K562 (cell line): ENCODE measurements at regions not wholly inside any gene's neighbourhood (a gene's known extent, or its start where the extent isn't known, plus 50 kb on each side); places are given as distances from the start of the nearest gene placed in this dataset.

Experiments used
- ATAC-seq: fragments of 200-7000 bp; cut with Tn5 transposase; 3 replicates; pipeline ENCODE4 v1.9.1; 2020; ENCODE audit warnings: moderate library complexity
- BruUV-seq: library from RNA; stranded (reverse); fragments of 400-500 nt; replicated peaks from 2 replicates; lab custom pipeline; 2021; lab: Mats Ljungman, UMichigan
- CTCF ChIA-PET: fragments of 300-600 bp; formaldehyde crosslinking; extraction: SDS; loops from one replicate; lab custom pipeline; 2021; ENCODE audit warnings: low intra/inter-chr PET ratio; lab: Yijun Ruan, JAX
- POLR2A ChIA-PET: fragments of 300-600, 350-650 bp; sonication (Branson Sonifier 250); formaldehyde crosslinking; extraction: SDS; loops from one replicate; lab custom pipeline; 2021; ENCODE audit warnings: antibody characterized with exemption, inconsistent platforms; lab: Yijun Ruan, JAX
- DNase-seq, 4 experiments: peaks; one replicate each; pipeline versions ENCODE4 v3.0.0 to v3.0.0-alpha.2; 2011 to 2018; ENCODE audit warnings: low spot score in 3 of 4, mixed read lengths in 3 of 4; ENCODE audit errors: extremely low read depth in 1 of 4
- FAIRE-seq: peaks from 2 replicates; lab custom pipeline; 2011; peaks lifted over from hg19 to GRCh38; lab: Jason Lieb, UNC
- H2AFZ ChIP-seq: 2 replicates; pipeline ENCODE4 v1.6.0; 2011; ENCODE audit warnings: low read depth, low read length, control low read depth, inconsistent platforms
- H3K27ac ChIP-seq: fragments of 200-600 bp; 3 replicates; pipeline ENCODE4 v1.8.0; 2011; ENCODE audit warnings: low read depth, mild to moderate bottlenecking, control low read depth, inconsistent platforms, low read length, moderate library complexity, mixed read lengths; ENCODE audit errors: extremely low read depth
- H3K27me3 ChIP-seq, 2 experiments: fragments of 300-600 bp in 1 of 2; 2 replicates in 1 of 2; 3 replicates in 1 of 2; pipeline versions ENCODE4 v1.6.0 to v1.8.0; 2011; ENCODE audit warnings: inconsistent platforms in 2 of 2, low read length in 2 of 2, mild to moderate bottlenecking in 1 of 2, mixed read lengths in 1 of 2, moderate library complexity in 1 of 2; ENCODE audit not compliant: control insufficient read depth in 2 of 2, insufficient read depth in 2 of 2
- H3K36me3 ChIP-seq: fragments of 300-600 bp; 3 replicates; pipeline ENCODE4 v1.8.0; 2011; ENCODE audit warnings: mild to moderate bottlenecking, low read length, inconsistent platforms; ENCODE audit not compliant: control insufficient read depth, insufficient read depth
- H3K4me1 ChIP-seq, 2 experiments: fragments of 200-600 bp in 1 of 2; replicated peaks in 1 of 2; 2 replicates in 1 of 2; 3 replicates in 1 of 2; pipeline versions ENCODE4 v1.5.1 to v1.8.0; 2011; ENCODE audit warnings: inconsistent platforms in 2 of 2, low read length in 2 of 2, mild to moderate bottlenecking in 1 of 2, mixed read lengths in 1 of 2, moderate library complexity in 1 of 2; ENCODE audit not compliant: control insufficient read depth in 2 of 2, insufficient read depth in 2 of 2
- H3K4me2 ChIP-seq: 2 replicates; pipeline ENCODE4 v1.6.1; 2011; ENCODE audit warnings: low read length, control low read depth, inconsistent platforms, mixed read lengths; ENCODE audit not compliant: insufficient read depth
- H3K4me3 ChIP-seq: fragments of 200-600 bp; sonication (generic), shearing (Covaris generic); 2 replicates; pipeline ENCODE4 v1.5.1; 2016; ENCODE audit warnings: control low read depth, inconsistent platforms
- H3K79me2 ChIP-seq: fragments of 200-600 bp; 3 replicates; pipeline ENCODE4 v1.8.0; 2011; ENCODE audit warnings: low read length, inconsistent platforms; ENCODE audit not compliant: control insufficient read depth, insufficient read depth
- H3K9ac ChIP-seq, 2 experiments: 2 replicates each; pipeline versions ENCODE4 v1.6.0 to v1.6.1; 2011; ENCODE audit warnings: low read depth in 2 of 2, low read length in 2 of 2, control low read depth in 1 of 2, inconsistent platforms in 1 of 2, mild to moderate bottlenecking in 1 of 2, mixed read lengths in 1 of 2; ENCODE audit not compliant: insufficient read depth in 1 of 2
- H3K9me1 ChIP-seq: one replicate; pipeline ENCODE4 v1.6.0; 2011; ENCODE audit warnings: inconsistent platforms, mild to moderate bottlenecking, low read length, moderate library complexity; ENCODE audit not compliant: control insufficient read depth, insufficient read depth
- H3K9me3 ChIP-seq: replicated peaks from 2 replicates; pipeline ENCODE4 v1.5.1; 2011; ENCODE audit warnings: low read depth, low read length, inconsistent platforms; ENCODE audit not compliant: control insufficient read depth, insufficient read depth
- H4K20me1 ChIP-seq: replicated peaks from 2 replicates; pipeline ENCODE4 v1.6.1; 2011; ENCODE audit warnings: low read length, inconsistent platforms, mixed read lengths; ENCODE audit not compliant: control insufficient read depth, insufficient read depth
- SMARCA5 ChIP-seq: fragments of 450-650 bp; IDR thresholded peaks from 2 replicates; pipeline ENCODE4 v1.6.1; 2016
- SRSF1 ChIP-seq: fragments of 200-400 bp; formaldehyde crosslinking; IDR thresholded peaks from 2 replicates; pipeline ENCODE4 v1.6.1; 2017; ENCODE audit warnings: mild to moderate bottlenecking, low read depth, low read length, moderate library complexity
- XRCC4 ChIP-seq: IDR thresholded peaks from one replicate; pipeline ENCODE4 v1.6.1; 2011; ENCODE audit not compliant: insufficient read depth, insufficient read length; ENCODE audit errors: extremely low read depth
- ZNF280A ChIP-seq: fragments of 450-650 bp; IDR thresholded peaks from 2 replicates; pipeline ENCODE4 v1.6.1; 2018; ENCODE audit warnings: mild to moderate bottlenecking, low read depth; ENCODE audit not compliant: partially characterized antibody
- ZNF444 ChIP-seq: fragments of 250-450 bp; sonication (Bioruptor Pico); IDR thresholded peaks from 2 replicates; pipeline ENCODE4 v1.4.0; 2020; ENCODE audit warnings: mild to moderate bottlenecking, moderate library complexity
- ZNF449 ChIP-seq: fragments of 250-450 bp; sonication (Bioruptor Pico); IDR thresholded peaks from 2 replicates; pipeline ENCODE4 v1.8.0; 2022; ENCODE audit warnings: moderate library complexity, mild to moderate bottlenecking, inconsistent platforms
- WGBS: fragments of 100-300 bp; shearing (Covaris generic); methylation state at CpG from one replicate; pipeline ENCODE4 v1.1.6; 2016; ENCODE audit warnings: low coverage, mixed read lengths; ENCODE audit not compliant: insufficient coverage; ENCODE audit errors: missing lambda C conversion rate; 5-methylcytosine and 5-hydroxymethylcytosine counted together
- in situ Hi-C: fragments of 300-500 bp; cut with MboI; formaldehyde crosslinking; loops from 4 replicates; pipeline ENCODE4 v1.15.0; 2018; ENCODE audit warnings: inconsistent platforms, mixed read lengths
- intact Hi-C: fragments of 100-400 bp; cut with micrococcal nuclease; formaldehyde crosslinking; loops from 2 replicates; pipeline ENCODE4 v1.14.2; 2022

- ChIA-PET POLR2A (no interaction called here), CTCF (no interaction called here)
- Histone ChIP-seq H4K20me1 (no peaks in the 10 kb centered on the region), H3K36me3 (no peaks in the 10 kb centered on the region), H3K9me3 (no peaks in the 10 kb centered on the region), H3K4me2 (no peak overlapping the region)
- TF ChIP-seq XRCC4 (no peak), ZNF444 (CRISPR knock-in tag) (no peak), SMARCA5 (no peak), SRSF1 (no peak), ZNF449 (CRISPR knock-in tag) (no peak), ZNF280A (no peak)
- TF ChIP-seq, all 486 proteins: peak for 0
- Histone ChIP-seq H2AFZ (no peak overlapping the region), H3K79me2 (no peaks in the 10 kb centered on the region), H3K27ac (no peak overlapping the region), H3K4me1 (no peaks in the 10 kb centered on the region), H3K9me1 (no peaks in the 10 kb centered on the region), H3K4me3 (no peak overlapping the region), H3K27me3 (no peaks in the 10 kb centered on the region), H3K9ac (no peak overlapping the region)
- ATAC-seq: no peak
- BruUV-seq: no TSS peak
- intact Hi-C loops: no loop called here
- no peak for FAIRE-seq
- no peak for DNase-seq
- 0% methylated on average over 2 of the region's 2 CpGs for WGBS
- in situ Hi-C loops: no loop called here
Measured at GRCh38 chr14:42429401-42429800, 822.7 kb downstream of the LRFN5 start.
